Endothelial cell of umbilical vein (primary cell): ENCODE measurements at regions not wholly inside any gene's neighbourhood (a gene's known extent, or its start where the extent isn't known, plus 50 kb on each side); places are given as distances from the start of the nearest gene placed in this dataset.

Source experiments
- BruUV-seq: library from RNA; stranded (reverse); fragments of 400-500 nt; replicated peaks from 2 replicates; lab custom pipeline; 2021; lab: Mats Ljungman, UMichigan
- CTCF ChIA-PET: fragments of 300-600, 350-600 bp; sonication (Branson Sonifier 250); formaldehyde crosslinking; loops from one replicate; lab custom pipeline; 2021; ENCODE audit warnings: antibody characterized with exemption, inconsistent platforms; lab: Charles Lee
- POLR2A ChIA-PET: fragments of 300-600, 350-600 bp; sonication (Branson Sonifier 250); formaldehyde crosslinking; loops from one replicate; lab custom pipeline; 2021; ENCODE audit warnings: antibody characterized with exemption, inconsistent platforms; lab: Charles Lee
- DNase-seq: peaks from one replicate; pipeline ENCODE4 v3.0.0-alpha.2; 2011; ENCODE audit warnings: low read depth, low spot score
- FAIRE-seq: peaks from 2 replicates; lab custom pipeline; 2011; peaks lifted over from hg19 to GRCh38; lab: Jason Lieb, UNC
- H2AFZ ChIP-seq: 2 replicates; pipeline ENCODE4 v1.6.0; 2012; ENCODE audit warnings: low read depth, low read length, control low read depth, inconsistent platforms
- H3K27ac ChIP-seq: 2 replicates; pipeline ENCODE4 v1.5.1; 2011; ENCODE audit warnings: low read depth, mild to moderate bottlenecking, control low read depth, low read length, moderate library complexity; ENCODE audit not compliant: insufficient read depth
- H3K27me3 ChIP-seq, 2 experiments: 2 replicates each; pipeline versions ENCODE4 v1.6.0 to v1.6.1; 2011; ENCODE audit warnings: low read length in 2 of 2, mixed read lengths in 1 of 2; ENCODE audit not compliant: control insufficient read depth in 2 of 2, insufficient read depth in 2 of 2
- H3K36me3 ChIP-seq, 2 experiments: 2 replicates in 1 of 2; 3 replicates in 1 of 2; pipeline ENCODE4 v1.5.1; 2011; ENCODE audit warnings: low read length in 2 of 2, mild to moderate bottlenecking in 1 of 2, moderate library complexity in 1 of 2; ENCODE audit not compliant: control insufficient read depth in 2 of 2, insufficient read depth in 2 of 2; ENCODE audit errors: extremely low read depth in 1 of 2
- H3K4me1 ChIP-seq: 3 replicates; pipeline ENCODE4 v1.5.1; 2011; ENCODE audit warnings: mild to moderate bottlenecking, low read length; ENCODE audit not compliant: control insufficient read depth, insufficient read depth; ENCODE audit errors: extremely low read depth
- H3K4me2 ChIP-seq: 2 replicates; pipeline ENCODE4 v1.6.1; 2011; ENCODE audit warnings: low read length, control low read depth, mixed read lengths; ENCODE audit not compliant: insufficient read depth
- H3K4me3 ChIP-seq, 3 experiments: fragments of 200-600 bp in 1 of 3; sonication (generic), shearing (Covaris generic) in 1 of 3; replicated peaks in 1 of 3; 2 replicates each; pipeline ENCODE4 v1.5.1; 2011 to 2016; ENCODE audit warnings: control low read depth in 3 of 3, low read length in 3 of 3, mild to moderate bottlenecking in 2 of 3, inconsistent platforms in 1 of 3, low read depth in 1 of 3, moderate library complexity in 1 of 3; ENCODE audit not compliant: insufficient read depth in 1 of 3
- H3K79me2 ChIP-seq: 2 replicates; pipeline ENCODE4 v1.6.0; 2012; ENCODE audit warnings: low read length, inconsistent platforms; ENCODE audit not compliant: control insufficient read depth, insufficient read depth
- H3K9ac ChIP-seq: replicated peaks from 2 replicates; pipeline ENCODE3; 2011; ENCODE audit warnings: low read length, control low read depth; ENCODE audit not compliant: insufficient read depth; ENCODE audit errors: extremely low read depth
- H3K9me1 ChIP-seq: replicated peaks from 3 replicates; pipeline ENCODE4 v1.6.0; 2011; ENCODE audit warnings: mild to moderate bottlenecking, low read length; ENCODE audit not compliant: control insufficient read depth, insufficient read depth; ENCODE audit errors: extremely low read depth
- H3K9me3 ChIP-seq: replicated peaks from 2 replicates; pipeline ENCODE4 v1.5.1; 2012; ENCODE audit warnings: low read length, inconsistent platforms; ENCODE audit not compliant: control insufficient read depth, insufficient read depth
- H4K20me1 ChIP-seq: replicated peaks from 2 replicates; pipeline ENCODE3; 2011; ENCODE audit warnings: mild to moderate bottlenecking, low read length; ENCODE audit not compliant: control insufficient read depth, insufficient read depth; ENCODE audit errors: extremely low read depth
- EZH2 ChIP-seq: IDR thresholded peaks from 2 replicates; pipeline ENCODE4 v1.6.1; 2012; ENCODE audit warnings: borderline replicate concordance, low read depth, mild to moderate bottlenecking, moderate library complexity, low read length, inconsistent platforms; ENCODE audit not compliant: severe bottlenecking
- FOS ChIP-seq: IDR thresholded peaks from 2 replicates; pipeline ENCODE4 v1.6.1; 2011; ENCODE audit warnings: mild to moderate bottlenecking, low read length, moderate library complexity, borderline replicate concordance; ENCODE audit not compliant: insufficient read depth
- GATA2 ChIP-seq: IDR thresholded peaks from 2 replicates; pipeline ENCODE4 v1.7.0; 2011; ENCODE audit warnings: low read depth, mild to moderate bottlenecking, moderate library complexity, mixed read lengths, low read length; ENCODE audit not compliant: insufficient read length, insufficient read depth
- JUN ChIP-seq: IDR thresholded peaks from 2 replicates; pipeline ENCODE4 v1.6.1; 2011; ENCODE audit warnings: borderline replicate concordance, low read depth; ENCODE audit not compliant: insufficient read length, insufficient read depth
- MAX ChIP-seq: IDR thresholded peaks from 2 replicates; pipeline ENCODE4 v1.6.1; 2011; ENCODE audit not compliant: insufficient read depth, insufficient read length
- MYC ChIP-seq: IDR thresholded peaks from one replicate; pipeline ENCODE4 v1.6.1; 2011; ENCODE audit warnings: mild to moderate bottlenecking, low read depth, low read length
- POLR2A ChIP-seq: IDR thresholded peaks from 2 replicates; pipeline ENCODE4 v1.6.1; 2012; ENCODE audit warnings: low read depth, mild to moderate bottlenecking, control low read depth, low read length
- POLR2AphosphoS5 ChIP-seq: IDR thresholded peaks from 2 replicates; pipeline ENCODE4 v1.6.1; 2012; ENCODE audit warnings: low read depth, mild to moderate bottlenecking, control low read depth, low read length, moderate library complexity; ENCODE audit not compliant: insufficient read depth
- dilution Hi-C: fragments of 300-500 bp; cut with MboI; formaldehyde crosslinking; loops from one replicate; pipeline ENCODE4 v1.15.0; 2019; ENCODE audit warnings: low sequenced_read_pairs; ENCODE audit not compliant: extremely low pct_ligation_motif_present
- intact Hi-C: fragments of 100-400 bp; cut with micrococcal nuclease; formaldehyde crosslinking; loops from one replicate; pipeline ENCODE4 v1.10.0; 2022
- TF ChIP-seq, protein P1 (sequence below), 2 donors: IDR thresholded peaks; 1 replicate in 1 of 2; 2 replicates in 1 of 2; pipeline ENCODE4 v1.5.1; 2011; ENCODE audit warnings: low read length in 2 of 2, mild to moderate bottlenecking in 2 of 2, moderate library complexity in 2 of 2, control low read depth in 1 of 2, inconsistent platforms in 1 of 2, low read depth in 1 of 2; ENCODE audit not compliant: insufficient read depth in 1 of 2; ENCODE audit errors: extremely low read depth in 1 of 2

GRCh38 chr18:60585670-60586069 is 213.1 kb upstream of the MC4R start:
- no peak overlapping the region for H3K9ac ChIP-seq
- H3K79me2 ChIP-seq, result no peaks in the 10 kb centered on the region
- FAIRE-seq, result no peak
- no peaks in the 10 kb centered on the region for H3K9me1 ChIP-seq
- H2AFZ ChIP-seq, result no peak overlapping the region
- BruUV-seq, result no TSS peak
- no peaks in the 10 kb centered on the region for H3K36me3 ChIP-seq
- TF ChIP-seq GATA2, result no peak
- TF ChIP-seq, protein P1, sequence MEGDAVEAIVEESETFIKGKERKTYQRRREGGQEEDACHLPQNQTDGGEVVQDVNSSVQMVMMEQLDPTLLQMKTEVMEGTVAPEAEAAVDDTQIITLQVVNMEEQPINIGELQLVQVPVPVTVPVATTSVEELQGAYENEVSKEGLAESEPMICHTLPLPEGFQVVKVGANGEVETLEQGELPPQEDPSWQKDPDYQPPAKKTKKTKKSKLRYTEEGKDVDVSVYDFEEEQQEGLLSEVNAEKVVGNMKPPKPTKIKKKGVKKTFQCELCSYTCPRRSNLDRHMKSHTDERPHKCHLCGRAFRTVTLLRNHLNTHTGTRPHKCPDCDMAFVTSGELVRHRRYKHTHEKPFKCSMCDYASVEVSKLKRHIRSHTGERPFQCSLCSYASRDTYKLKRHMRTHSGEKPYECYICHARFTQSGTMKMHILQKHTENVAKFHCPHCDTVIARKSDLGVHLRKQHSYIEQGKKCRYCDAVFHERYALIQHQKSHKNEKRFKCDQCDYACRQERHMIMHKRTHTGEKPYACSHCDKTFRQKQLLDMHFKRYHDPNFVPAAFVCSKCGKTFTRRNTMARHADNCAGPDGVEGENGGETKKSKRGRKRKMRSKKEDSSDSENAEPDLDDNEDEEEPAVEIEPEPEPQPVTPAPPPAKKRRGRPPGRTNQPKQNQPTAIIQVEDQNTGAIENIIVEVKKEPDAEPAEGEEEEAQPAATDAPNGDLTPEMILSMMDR (IDR thresholded peaks at IDR 0.05; ENCODE audit: extremely low read depth in 1 of 2, insufficient read depth in 1 of 2, low read depth in 1 of 2, low read length in 2 of 2), result no peak
- TF ChIP-seq JUN, result no peak
- ChIA-PET POLR2A (no interaction called here), CTCF (no interaction called here)
- no peak overlapping the region for H3K4me3 ChIP-seq
- no peaks in the 10 kb centered on the region for H4K20me1 ChIP-seq
- H3K4me1 ChIP-seq, result no peaks in the 10 kb centered on the region
- H3K27ac ChIP-seq, result no peak overlapping the region
- intact Hi-C loops (no loop called here), dilution Hi-C loops (no loop called here)
- DNase-seq, result no peak
- H3K4me2 ChIP-seq, result no peak overlapping the region
- no peaks in the 10 kb centered on the region for H3K9me3 ChIP-seq
- H3K27me3 ChIP-seq, result no peaks in the 10 kb centered on the region

DNA sequence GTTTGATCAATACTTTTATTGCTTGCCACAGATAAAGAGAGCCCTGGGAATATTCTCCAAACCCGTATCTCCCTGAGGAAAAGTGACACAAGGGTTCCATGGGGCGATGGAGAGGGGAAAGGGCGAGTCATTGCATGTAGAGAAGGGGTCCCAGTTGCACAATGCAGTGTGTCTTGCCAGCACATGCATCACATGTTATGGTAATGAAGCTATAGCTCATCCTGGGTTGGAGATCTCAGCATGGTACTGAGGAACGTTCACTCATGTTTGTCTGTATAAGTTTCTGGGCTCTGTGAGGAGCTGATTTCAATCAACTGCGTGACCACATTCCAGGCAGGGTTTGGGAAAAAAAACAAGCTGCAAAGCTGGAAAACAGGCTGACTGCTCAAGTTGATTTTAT is 220.7 kb upstream of the MC4R start:
- no peaks in the 10 kb centered on the region for H4K20me1 ChIP-seq
- intact Hi-C loops, result no loop called here
- H3K9me3 ChIP-seq, result no peaks in the 10 kb centered on the region

More for the DNA sequence above, 220.7 kb upstream of the MC4R start:
- no TSS peak for BruUV-seq
- Histone ChIP-seq H3K9me1 (no peaks in the 10 kb centered on the region), H3K4me2 (no peak overlapping the region), H3K9ac (no peak overlapping the region), H3K27ac (no peak overlapping the region), H3K79me2 (no peaks in the 10 kb centered on the region), H2AFZ (no peak overlapping the region), H3K4me3 (no peak overlapping the region), H3K36me3 (no peaks in the 10 kb centered on the region), H3K27me3 (no peaks in the 10 kb centered on the region), H3K4me1 (no peaks in the 10 kb centered on the region)
- ChIA-PET CTCF (no interaction called here), POLR2A (no interaction called here)
- TF ChIP-seq POLR2A (no peak), JUN (no peak), MAX (no peak), MYC (no peak), POLR2AphosphoS5 (no peak), EZH2 (no peak), GATA2 (no peak), FOS (no peak)
- TF ChIP-seq, protein P1 (IDR thresholded peaks at IDR 0.05; ENCODE audit: extremely low read depth in 1 of 2, insufficient read depth in 1 of 2, low read depth in 1 of 2, low read length in 2 of 2), result no peak
- dilution Hi-C loops, result no loop called here
- DNase-seq (no peak), FAIRE-seq (no peak)
